ENCODE measurements at regions not wholly inside any gene's neighbourhood (a gene's known extent, or its start where the extent isn't known, plus 50 kb on each side); places are given as distances from the start of the nearest gene placed in this dataset.
"Not testable (repeated sequence)": the region's sequence is repeated elsewhere in the genome, so short reads cannot be mapped to it uniquely, and the experiment has no call there.

- FAIRE-seq: no peak
- DNase-seq (ENCODE audit: low spot score): no peak
Measured at GRCh38 chr10:121265360-121266123, 332.7 kb downstream of the FGFR2 start.

GRCh38 chr10:121266370-121266769 lies 331.9 kb downstream of the FGFR2 start:
- no peak for DNase-seq (ENCODE audit: low spot score)

DNA sequence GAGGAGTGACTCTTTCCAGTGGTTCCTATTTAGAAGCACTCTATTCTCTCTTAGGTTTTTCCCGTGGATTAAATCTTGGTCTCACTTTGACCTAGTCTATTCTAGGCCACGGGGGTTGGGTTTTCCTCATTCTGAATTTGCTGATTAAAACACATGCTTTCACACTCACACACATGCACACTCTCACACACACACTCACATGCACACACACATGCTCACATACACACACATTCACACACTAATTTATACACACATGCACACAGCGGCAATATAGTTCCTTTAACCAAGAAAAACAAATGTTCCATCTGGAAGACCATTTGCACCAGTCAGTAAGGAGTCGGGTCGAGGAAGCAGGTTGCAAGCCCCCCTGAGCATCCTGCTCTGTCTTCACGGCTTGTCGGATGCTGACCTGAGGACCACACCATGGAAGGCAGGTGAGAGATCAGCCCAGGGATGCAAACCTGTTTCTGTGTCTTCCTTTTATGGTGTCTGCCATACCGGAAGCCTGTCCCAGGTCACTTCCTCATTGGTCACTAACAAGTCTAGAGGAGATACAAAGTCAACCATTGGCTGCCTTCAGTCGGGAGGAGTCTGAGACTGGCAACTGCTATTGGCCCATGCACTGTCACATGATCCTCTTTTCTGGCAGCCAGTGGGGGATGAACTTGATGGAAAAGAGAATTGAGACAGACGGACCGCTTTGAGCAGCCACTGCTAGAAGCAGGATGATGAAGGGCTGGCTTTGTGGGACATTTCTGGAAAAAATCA lies 330.8 kb downstream of the FGFR2 start:
- FAIRE-seq (no peak), DNase-seq (ENCODE audit: low spot score) (no peak)

More at GRCh38 chr10:121266370-121266769, 331.9 kb downstream of the FGFR2 start:
- no peak for FAIRE-seq

- DNase-seq (ENCODE audit: low spot score) (no peak), FAIRE-seq (no peak)
Measured at GRCh38 chr10:121268363-121268762, 329.9 kb downstream of the FGFR2 start.

- no peak for FAIRE-seq
- DNase-seq (ENCODE audit: low spot score): no peak
Measured at GRCh38 chr10:121268863-121269432, 329.3 kb downstream of the FGFR2 start.

DNA sequence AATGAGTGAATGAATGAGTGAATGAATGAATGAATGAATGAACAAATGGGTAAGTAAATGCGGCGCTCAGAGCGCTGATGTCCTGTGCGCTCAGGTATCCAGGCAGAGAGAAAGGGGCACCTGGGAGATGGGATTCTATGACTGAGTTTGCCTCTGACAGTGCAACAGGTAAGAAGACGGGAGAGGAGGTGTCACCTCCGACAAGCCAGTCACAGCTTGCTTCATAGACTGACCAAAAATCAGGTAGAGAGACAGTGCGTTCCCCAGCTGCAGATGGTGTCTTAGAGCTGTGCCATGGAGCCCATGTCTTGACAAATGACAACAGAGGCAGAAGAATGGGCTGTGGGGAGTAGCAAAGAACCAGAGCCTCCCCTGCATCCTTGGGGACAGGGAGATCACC lies 327.3 kb downstream of the FGFR2 start:
- FAIRE-seq (no peak), DNase-seq (ENCODE audit: low spot score) (no peak)

DNA sequence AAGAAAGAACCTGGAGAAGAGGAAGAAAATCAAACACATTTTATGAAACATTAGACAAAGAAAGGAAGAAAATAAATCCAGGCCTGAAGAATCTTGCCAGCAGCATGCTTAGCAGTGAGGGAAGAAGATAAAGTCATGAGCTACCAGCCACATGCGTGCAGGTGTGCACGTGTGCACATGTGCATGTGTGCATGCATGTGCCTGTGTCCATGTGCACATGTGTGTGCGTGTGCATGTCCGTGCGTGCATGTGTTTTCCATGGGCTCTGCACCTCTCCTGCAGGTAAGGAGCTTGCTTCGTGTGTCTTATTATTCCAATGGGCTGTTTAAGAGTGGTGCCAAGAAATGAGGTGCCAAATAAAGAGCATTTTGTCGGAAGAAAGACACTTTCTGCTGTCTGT lies 322.2 kb downstream of the FGFR2 start:
- FAIRE-seq (no peak), DNase-seq (ENCODE audit: low spot score) (no peak)

GRCh38 chr10:121276822-121277221 lies 321.4 kb downstream of the FGFR2 start:
- DNase-seq (ENCODE audit: low spot score) (no peak), FAIRE-seq (no peak)

DNA sequence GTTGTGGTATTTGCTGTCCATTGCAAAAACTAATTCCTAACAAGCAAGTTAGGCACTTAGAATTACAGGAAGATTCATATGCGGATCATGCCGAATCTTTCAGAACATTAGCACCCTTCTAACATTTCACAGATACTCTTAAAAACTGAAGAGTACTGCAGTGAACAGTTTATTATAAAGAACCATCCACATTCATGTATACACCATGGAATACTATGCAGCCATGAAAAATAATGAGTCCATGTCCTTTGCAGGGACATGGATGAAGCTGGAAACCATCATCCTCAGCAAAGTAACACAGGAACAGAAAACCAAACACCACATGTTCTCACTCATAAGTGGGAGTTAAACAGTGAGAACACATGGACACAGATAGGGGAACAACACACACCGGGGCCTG lies 319.9 kb downstream of the FGFR2 start:
- not testable (repeated sequence) for DNase-seq (ENCODE audit: low spot score); FAIRE-seq

DNA sequence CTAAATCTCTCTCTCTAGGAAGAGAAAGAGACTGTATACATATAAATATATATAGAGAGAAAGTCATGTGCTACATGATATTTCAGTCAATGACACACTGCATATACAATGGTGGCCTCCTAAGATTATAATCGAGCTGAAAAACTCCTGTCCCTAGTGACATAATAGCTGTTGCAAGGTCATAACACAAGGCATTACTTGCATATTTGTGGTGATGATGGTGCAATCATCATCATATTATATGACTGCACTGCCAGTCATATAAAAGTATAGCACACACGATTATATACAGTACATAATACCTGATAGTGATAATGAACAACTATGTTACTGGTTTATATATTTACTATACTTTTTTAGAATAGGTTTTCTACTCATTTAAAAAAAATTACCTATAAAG lies 316.7 kb downstream of the FGFR2 start:
- FAIRE-seq (no peak), DNase-seq (ENCODE audit: low spot score) (no peak)

DNA sequence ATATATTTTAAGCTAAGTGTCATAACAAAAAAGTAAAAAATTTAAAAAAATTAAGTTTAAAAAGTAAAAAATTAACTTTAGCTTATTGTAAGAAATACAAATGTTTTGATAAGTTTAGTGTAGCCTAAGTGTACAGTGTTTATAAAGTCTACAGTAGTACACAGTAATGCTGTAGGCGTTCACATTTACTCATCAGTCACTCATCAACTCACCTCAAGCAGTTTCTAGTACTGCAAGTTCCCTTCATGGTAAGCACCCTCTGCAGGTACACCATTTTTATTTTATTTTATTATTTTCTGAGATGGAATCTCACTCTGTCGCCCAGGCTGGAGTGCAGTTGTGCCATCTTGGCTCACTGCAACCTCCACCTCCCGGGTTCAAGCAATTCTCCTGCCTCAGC lies 316.0 kb downstream of the FGFR2 start:
- FAIRE-seq: no peak
- no peak for DNase-seq (ENCODE audit: low spot score)

GRCh38 chr10:121282797-121283515 lies 315.3 kb downstream of the FGFR2 start:
- DNase-seq (ENCODE audit: low spot score) (no peak), FAIRE-seq (no peak)

DNA sequence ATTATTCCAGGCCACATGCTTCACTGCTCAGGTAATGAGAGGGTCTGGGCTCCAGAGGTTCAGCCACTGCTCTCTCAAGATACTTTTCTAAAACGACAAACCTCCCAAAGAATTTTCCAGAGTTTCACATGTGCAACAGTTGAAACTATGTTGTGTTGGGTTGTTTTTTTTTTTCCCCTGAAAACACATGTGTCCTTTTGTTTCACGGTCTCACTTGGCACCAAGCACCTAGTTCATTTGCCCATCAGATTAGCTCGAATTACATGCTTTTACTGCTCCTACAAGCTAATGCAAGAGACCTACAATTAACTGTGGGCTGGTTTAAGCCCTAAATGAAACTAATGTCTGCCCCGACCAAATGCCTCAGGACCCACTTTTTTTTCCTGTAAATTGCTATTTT lies 313.3 kb downstream of the FGFR2 start:
- FAIRE-seq (no peak), DNase-seq (ENCODE audit: low spot score) (no peak)

DNA sequence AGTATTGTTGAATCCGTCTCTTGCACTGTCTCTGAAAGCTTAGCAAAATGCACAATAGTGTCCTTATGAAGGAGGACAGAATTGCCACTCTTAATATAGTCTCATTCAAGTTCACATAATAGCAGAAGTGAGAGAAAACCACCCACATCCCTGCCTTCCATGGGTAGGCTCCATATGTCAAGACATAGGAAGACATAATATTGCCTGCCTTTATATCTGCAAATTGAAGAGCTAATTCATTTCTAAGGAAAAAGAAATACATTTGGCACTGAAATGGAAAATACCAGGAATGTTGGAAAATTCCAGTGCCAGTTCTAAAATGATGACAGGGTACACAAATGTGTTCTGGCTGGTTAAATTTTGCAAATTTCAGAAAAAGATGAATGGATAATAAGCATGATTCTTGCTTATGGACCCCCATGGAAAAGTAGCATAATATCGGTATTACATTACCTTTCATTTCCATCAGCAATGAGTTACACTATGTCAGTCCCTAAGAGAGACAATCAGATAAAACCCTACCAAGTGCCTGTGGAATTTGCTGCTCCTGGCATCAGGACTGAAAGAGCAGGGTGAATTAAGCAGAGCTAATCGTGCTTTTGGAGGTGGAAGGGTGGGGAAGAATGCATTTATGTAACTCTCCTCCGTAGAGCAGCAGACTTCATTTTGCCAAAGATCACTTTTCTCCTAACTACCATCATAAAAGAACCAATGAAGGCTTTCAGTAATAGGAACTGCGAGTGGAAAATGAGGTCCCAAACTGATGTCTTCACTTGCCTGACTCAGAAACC lies 312.6 kb downstream of the FGFR2 start:
- FAIRE-seq (no peak), DNase-seq (ENCODE audit: low spot score) (no peak)

- FAIRE-seq: no peak
- DNase-seq (ENCODE audit: low spot score): no peak
Measured at GRCh38 chr10:121288011-121288410, 310.2 kb downstream of the FGFR2 start.

DNA sequence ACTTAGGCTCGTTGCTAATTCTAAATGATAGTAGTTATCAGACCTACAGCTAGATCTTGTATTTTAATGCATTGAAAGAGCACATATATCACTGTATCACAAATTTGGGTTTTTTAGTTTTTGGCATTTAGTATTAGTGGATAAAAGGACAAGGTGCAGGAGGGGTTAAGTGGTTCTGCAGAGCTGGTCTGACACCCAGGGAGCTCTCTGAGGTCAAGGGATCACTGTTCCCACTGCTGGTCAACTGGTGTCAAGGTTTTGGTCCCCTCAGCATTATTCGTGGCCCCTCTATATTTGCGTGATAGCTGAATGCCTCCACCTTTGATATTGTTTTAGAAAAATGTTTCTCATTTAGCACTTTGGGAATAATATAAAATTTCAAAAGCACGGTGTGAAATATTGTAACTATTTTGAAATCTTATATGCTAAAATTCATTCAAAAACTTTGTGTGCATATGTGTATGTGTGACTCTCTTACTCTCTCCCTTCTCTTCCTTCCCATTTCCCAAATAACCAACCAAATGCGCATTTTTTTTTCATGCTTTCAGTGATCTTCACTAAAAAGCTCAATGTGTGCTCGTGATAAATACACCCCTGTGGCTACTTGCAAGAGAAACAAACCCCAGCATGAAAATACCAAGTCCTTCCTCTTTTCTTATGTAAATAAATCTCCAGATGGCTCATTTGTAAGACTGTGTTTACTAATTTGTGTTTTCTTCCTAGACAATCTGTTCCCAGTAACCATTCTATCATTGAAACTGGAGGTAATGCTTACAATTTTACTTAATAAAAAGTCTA lies 309.2 kb downstream of the FGFR2 start:
- DNase-seq (ENCODE audit: low spot score) (no peak), FAIRE-seq (no peak)

DNA sequence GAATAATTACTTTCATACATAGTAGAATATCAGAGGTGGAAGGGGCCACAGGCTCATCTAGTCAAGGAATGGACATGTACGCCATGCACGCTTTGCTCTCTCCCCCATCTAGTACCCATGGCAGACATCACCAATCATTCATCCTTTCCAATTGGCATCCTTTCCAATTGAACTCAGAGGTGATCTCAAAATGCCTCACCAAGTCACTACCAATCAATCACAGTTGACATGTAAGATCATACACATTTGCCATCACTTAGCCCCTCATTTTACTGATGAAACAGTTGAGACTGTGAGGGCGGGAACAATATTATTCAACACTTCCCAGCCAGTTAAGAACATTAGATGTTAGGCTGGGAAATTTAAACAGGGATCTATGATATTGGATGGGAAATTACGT lies 308.4 kb downstream of the FGFR2 start:
- no peak for DNase-seq (ENCODE audit: low spot score)
- no peak for FAIRE-seq

GRCh38 chr10:121290674-121291073 lies 307.6 kb downstream of the FGFR2 start:
- no peak for FAIRE-seq
- DNase-seq (ENCODE audit: low spot score): no peak

- DNase-seq (ENCODE audit: low spot score) (no peak), FAIRE-seq (no peak)
Measured at GRCh38 chr10:121291376-121291775, 306.9 kb downstream of the FGFR2 start.

GRCh38 chr10:121291823-121292222 lies 306.4 kb downstream of the FGFR2 start:
- FAIRE-seq: no peak
- no peak for DNase-seq (ENCODE audit: low spot score)

Data from RCC 7860 (cell line).